IPS DF 4.7 (cell line): ENCODE measurements at regions not wholly inside any gene's neighbourhood (a gene's known extent, or its start where the extent isn't known, plus 50 kb on each side); places are given as distances from the start of the nearest gene placed in this dataset.
A peak's percentile ranks its signal among the peaks of the same experiment; 100 is the strongest.

Source experiments
- DNase-seq: peaks from one replicate; pipeline ENCODE4 v3.0.0-alpha.2; 2013; ENCODE audit warnings: low spot score; ENCODE audit errors: extremely low read depth

GRCh38 chr10:44774676-44775401 is 136.3 kb upstream of the TMEM72 start:
- no peak for DNase-seq

GRCh38 chr10:44775402-44775741 is 135.8 kb upstream of the TMEM72 start:
- DNase-seq: no peak

- no peak for DNase-seq
These were observed 135.0 kb upstream of the TMEM72 start for GRCh38 chr10:44776181-44776580.

- DNase-seq: no peak
These were observed 131.6 kb upstream of the TMEM72 start for GRCh38 chr10:44779511-44779910.

- DNase-seq: no peak
These were observed 130.7 kb upstream of the TMEM72 start for GRCh38 chr10:44780426-44780825.

- DNase-seq: no peak
These were observed 130.0 kb upstream of the TMEM72 start for GRCh38 chr10:44781131-44781530.

GRCh38 chr10:44786286-44786850 is 124.8 kb upstream of the TMEM72 start:
- DNase-seq: no peak

GRCh38 chr10:44787480-44788075 is 123.6 kb upstream of the TMEM72 start:
- no peak for DNase-seq

GRCh38 chr10:44788147-44789129 is 122.7 kb upstream of the TMEM72 start:
- DNase-seq: no peak

- DNase-seq: no peak
These were observed 118.9 kb upstream of the TMEM72 start for GRCh38 chr10:44792119-44792775.

GRCh38 chr10:44799966-44800365 is 111.2 kb upstream of the TMEM72 start:
- DNase-seq: no peak

GRCh38 chr10:44801383-44802327 is 109.5 kb upstream of the TMEM72 start:
- DNase-seq: no peak

GRCh38 chr10:44803862-44804261 is 107.3 kb upstream of the TMEM72 start:
- no peak for DNase-seq

GRCh38 chr10:44804661-44805060 is 106.5 kb upstream of the TMEM72 start:
- DNase-seq: no peak

GRCh38 chr10:44805466-44806210 is 105.5 kb upstream of the TMEM72 start:
- no peak for DNase-seq

- DNase-seq: no peak
These were observed 104.2 kb upstream of the TMEM72 start for GRCh38 chr10:44806950-44807349.

GRCh38 chr10:44807451-44807850 is 103.7 kb upstream of the TMEM72 start:
- DNase-seq: no peak

- peak; percentile 80 for DNase-seq
These were observed 101.5 kb upstream of the TMEM72 start for GRCh38 chr10:44809647-44810046.

- DNase-seq: no peak
These were observed 100.1 kb upstream of the TMEM72 start for GRCh38 chr10:44811072-44811471.
